VCaP (cell line): ENCODE measurements at regions not wholly inside any gene's neighbourhood (a gene's known extent, or its start where the extent isn't known, plus 50 kb on each side); places are given as distances from the start of the nearest gene placed in this dataset.

Experiments
- H3K27ac ChIP-seq: fragments of 450-650 bp; 2 replicates; pipeline ENCODE4 v1.5.1; 2017
- TF ChIP-seq, protein P1 (sequence below): fragments of 450-650 bp; conservative IDR thresholded peaks from 2 replicates; pipeline ENCODE4 v1.5.1; 2017; ENCODE audit warnings: mild to moderate bottlenecking, moderate library complexity

DNA sequence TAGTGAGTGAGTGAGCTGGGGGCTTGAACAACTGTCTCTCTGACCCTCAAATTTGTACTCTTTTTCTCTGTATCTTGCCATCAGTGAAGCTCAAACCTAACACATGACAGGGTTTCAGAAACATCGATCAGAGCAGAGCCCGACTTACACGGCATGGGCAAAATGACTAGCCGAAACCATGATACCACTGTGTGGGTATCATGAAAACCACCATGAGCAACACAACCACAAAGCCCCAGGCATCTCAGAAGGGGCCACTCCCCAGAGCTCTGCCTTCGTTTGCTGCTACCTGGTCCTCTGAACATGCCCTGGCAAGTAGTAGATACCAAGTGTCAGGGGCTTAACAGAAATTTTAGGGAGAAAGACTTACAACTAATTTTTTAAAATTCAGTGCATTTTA lies 308.5 kb downstream of the WDR11 start:
- TF ChIP-seq, protein P1, sequence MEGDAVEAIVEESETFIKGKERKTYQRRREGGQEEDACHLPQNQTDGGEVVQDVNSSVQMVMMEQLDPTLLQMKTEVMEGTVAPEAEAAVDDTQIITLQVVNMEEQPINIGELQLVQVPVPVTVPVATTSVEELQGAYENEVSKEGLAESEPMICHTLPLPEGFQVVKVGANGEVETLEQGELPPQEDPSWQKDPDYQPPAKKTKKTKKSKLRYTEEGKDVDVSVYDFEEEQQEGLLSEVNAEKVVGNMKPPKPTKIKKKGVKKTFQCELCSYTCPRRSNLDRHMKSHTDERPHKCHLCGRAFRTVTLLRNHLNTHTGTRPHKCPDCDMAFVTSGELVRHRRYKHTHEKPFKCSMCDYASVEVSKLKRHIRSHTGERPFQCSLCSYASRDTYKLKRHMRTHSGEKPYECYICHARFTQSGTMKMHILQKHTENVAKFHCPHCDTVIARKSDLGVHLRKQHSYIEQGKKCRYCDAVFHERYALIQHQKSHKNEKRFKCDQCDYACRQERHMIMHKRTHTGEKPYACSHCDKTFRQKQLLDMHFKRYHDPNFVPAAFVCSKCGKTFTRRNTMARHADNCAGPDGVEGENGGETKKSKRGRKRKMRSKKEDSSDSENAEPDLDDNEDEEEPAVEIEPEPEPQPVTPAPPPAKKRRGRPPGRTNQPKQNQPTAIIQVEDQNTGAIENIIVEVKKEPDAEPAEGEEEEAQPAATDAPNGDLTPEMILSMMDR = no peak
- H3K27ac ChIP-seq = no peak overlapping the region

DNA sequence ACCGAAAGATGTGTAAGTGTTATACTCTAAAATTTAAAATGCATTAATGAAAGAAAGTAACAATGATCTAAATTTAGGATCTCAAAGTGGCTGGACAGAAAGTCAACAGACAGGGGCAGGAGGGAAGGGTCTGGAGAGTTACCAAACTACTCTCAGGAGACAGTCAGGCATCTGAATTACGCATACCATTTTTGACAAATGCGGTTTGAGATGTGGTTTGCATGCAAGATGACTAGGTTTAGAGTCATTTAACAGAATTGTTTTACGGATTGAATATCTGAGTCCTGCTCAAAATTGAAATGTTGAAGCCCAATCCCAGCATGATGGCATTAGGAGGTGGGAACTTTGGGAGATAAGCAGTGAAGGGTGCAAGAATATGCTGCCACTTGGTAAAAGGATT lies 314.1 kb downstream of the WDR11 start:
- TF ChIP-seq, protein P1 = no peak
- H3K27ac ChIP-seq = no peak overlapping the region

DNA sequence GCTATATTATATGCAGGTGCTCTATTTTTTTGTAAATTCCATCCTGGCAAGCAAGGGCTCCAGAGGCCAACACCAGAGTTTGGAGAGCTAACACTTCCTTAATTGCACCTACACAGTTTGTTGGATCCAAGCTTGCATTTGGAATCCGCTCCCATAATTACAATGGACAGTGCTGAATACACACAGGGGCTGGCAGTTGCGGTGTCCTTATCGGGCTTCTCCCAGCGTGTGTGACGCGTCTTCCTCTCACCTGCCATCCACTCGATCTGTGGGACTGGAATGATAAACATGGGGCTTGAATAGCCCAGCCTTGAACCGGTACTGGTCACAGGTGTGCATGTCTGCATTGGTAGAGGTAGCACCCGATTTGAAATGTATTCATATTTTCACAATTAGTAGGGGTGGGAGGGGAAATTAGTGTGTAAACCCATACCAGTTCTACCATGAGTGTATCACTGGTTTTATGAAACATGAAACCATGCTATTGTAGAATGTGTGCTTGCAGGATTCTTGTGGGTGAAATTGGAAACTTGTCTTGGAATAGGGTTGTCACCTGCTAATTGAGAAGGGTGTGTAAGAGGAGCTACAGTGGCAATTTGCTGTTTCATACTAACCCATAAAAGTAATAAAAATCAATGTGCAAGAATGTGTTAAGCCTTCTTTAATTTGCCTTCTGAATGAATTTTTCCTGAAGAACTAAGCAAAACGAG lies 316.5 kb downstream of the WDR11 start:
- TF ChIP-seq, protein P1 = no peak
- H3K27ac ChIP-seq = no peak overlapping the region

DNA sequence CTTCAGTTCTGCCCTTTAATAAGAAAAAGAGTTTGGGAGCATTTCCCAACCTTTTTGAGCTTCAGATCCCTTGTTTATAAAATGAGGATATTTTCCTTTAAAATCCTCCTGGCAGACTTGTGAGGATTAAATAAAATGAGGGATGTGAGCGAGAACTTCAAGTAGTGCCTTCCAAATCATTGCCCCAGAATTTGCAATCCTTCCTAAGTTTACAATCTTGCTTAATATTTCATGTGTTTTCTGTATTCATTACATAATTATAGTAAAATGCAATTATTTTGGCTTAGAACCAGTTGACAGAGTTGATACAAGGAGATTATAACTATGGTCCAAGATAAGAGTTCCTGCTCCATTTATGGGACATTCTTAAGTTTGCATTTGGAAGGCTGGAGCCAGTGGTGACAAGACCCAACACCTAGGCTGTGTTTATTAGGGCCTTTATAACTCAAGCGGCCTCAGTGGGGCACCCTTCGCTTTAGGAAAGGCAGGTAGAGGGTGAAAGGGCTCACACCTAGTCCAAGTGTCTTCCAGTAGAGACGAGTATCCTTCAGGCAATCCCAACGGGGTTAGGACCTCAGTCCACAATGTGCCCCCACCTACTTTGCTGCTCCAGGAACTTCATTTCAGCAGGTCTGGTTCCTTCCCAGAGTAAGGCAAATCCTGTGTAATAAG lies 317.5 kb downstream of the WDR11 start:
- no peak overlapping the region for H3K27ac ChIP-seq
- TF ChIP-seq, protein P1 = no peak

DNA sequence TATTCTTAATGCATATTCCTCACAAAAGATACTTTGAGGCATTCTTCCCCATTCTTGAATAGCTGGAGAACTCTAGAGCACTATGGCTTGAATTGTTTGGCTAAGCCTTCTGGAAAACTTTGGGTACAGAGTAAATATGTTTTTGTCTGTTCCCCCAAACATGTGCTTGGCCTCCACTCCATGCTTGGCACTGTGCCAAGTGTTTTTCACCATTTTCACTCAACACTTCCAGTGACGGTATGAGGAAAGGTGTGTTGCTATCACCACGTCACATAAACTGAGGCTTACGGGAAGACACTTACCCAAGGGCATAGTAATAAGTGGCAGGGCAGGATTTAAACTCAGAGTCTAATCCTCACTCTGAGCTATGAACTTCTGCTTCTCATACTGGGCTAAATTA lies 318.2 kb downstream of the WDR11 start:
- TF ChIP-seq, protein P1 = no peak
- H3K27ac ChIP-seq = no peak overlapping the region

DNA sequence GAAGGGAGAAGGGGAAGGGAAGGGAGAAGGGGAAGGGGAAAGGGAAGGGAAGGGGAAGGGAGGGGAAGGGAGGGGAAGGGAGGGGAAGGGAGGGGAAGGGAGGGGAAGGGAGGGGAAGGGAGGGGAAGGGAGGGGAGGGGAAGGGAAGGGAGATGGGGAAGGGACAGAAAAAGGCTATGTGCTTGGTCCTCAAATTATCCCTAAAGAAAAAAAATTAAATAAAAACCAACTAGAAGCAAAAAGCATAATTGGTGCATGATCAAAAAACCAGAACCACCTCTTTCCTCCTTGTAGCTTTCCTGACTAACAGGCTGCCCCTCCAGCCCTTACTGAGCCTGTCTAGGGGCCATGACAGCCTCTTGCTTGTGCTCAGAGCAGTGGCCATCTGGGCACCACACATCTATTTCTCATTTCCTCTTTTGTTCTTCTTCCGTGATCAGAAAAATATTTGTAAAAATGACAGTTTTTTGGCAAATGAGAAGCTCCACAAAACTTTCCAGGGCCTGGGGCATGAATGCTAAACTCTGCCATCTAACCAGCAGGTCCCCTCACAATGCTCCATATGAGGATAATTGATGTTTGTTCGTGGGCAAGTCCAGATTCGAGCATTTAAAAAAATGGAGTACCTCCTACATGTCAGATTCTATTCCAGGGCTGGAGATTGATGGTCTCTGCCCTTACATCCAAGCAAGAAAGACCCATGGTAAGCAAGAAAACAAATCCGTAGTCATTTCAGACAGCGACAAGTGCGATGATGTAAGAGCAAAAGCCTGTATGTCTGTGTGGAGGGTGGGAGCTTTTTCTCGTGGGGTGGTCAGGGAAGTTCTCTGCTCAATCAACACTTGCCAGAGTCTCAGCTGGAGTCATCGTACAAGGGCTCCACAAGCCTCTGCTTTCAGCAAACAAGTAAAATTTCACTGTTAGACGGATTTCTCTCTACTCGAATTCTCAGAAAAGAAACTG lies 320.9 kb downstream of the WDR11 start:
- H3K27ac ChIP-seq = no peak overlapping the region
- TF ChIP-seq, protein P1 = no peak

DNA sequence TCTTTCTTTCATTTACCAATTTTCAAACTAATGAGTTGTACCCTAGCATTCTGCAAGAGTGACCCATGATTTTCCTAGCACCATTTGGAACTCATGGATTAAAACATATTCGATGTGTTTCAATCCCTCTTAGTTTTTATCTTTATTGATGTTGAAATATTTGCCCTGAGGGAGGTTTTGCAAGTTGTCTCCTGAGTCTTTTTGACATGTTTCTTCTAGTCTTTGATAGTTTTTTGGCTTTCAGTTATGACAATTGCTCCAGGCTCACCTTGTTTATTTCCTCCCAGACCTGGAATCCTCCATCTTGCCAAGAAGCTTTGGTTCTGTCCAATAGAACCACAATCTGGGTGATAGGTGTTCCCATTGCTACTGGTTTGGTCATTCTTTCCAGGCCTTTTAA lies 327.8 kb downstream of the WDR11 start:
- TF ChIP-seq, protein P1 = no peak
- no peak overlapping the region for H3K27ac ChIP-seq
